ENCODE measurements at regions not wholly inside any gene's neighbourhood (a gene's known extent, or its start where the extent isn't known, plus 50 kb on each side); places are given as distances from the start of the nearest gene placed in this dataset.
"Not testable (repeated sequence)": the region's sequence is repeated elsewhere in the genome, so short reads cannot be mapped to it uniquely, and the experiment has no call there.

DNA sequence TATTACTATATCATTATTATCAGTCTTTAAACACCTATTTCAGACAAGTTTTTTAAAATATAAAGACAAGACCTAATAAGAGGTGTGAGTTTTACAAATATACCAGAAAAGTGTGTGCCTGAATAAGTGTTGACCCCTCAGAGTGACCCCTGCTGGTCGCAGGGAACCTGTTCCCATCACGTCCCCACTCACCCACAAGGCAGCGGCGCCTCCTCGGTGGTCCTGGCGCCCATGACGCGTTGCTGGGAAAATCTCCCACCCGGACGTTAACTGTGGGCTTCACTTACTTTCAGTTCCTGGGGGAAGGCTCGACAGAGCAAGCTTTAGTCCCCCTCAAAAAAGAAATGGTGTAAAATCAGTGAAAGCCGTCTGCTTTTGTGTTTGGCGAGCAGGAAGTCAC lies 93.5 kb downstream of the TMEM18 start:
- POLR2A ChIA-PET = no interaction called here
- TF ChIP-seq, protein P1, sequence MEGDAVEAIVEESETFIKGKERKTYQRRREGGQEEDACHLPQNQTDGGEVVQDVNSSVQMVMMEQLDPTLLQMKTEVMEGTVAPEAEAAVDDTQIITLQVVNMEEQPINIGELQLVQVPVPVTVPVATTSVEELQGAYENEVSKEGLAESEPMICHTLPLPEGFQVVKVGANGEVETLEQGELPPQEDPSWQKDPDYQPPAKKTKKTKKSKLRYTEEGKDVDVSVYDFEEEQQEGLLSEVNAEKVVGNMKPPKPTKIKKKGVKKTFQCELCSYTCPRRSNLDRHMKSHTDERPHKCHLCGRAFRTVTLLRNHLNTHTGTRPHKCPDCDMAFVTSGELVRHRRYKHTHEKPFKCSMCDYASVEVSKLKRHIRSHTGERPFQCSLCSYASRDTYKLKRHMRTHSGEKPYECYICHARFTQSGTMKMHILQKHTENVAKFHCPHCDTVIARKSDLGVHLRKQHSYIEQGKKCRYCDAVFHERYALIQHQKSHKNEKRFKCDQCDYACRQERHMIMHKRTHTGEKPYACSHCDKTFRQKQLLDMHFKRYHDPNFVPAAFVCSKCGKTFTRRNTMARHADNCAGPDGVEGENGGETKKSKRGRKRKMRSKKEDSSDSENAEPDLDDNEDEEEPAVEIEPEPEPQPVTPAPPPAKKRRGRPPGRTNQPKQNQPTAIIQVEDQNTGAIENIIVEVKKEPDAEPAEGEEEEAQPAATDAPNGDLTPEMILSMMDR (IDR thresholded peaks at IDR 0.05) = no peak
- intact Hi-C loops (cut with DNase I, micrococcal nuclease) = no loop called here

DNA sequence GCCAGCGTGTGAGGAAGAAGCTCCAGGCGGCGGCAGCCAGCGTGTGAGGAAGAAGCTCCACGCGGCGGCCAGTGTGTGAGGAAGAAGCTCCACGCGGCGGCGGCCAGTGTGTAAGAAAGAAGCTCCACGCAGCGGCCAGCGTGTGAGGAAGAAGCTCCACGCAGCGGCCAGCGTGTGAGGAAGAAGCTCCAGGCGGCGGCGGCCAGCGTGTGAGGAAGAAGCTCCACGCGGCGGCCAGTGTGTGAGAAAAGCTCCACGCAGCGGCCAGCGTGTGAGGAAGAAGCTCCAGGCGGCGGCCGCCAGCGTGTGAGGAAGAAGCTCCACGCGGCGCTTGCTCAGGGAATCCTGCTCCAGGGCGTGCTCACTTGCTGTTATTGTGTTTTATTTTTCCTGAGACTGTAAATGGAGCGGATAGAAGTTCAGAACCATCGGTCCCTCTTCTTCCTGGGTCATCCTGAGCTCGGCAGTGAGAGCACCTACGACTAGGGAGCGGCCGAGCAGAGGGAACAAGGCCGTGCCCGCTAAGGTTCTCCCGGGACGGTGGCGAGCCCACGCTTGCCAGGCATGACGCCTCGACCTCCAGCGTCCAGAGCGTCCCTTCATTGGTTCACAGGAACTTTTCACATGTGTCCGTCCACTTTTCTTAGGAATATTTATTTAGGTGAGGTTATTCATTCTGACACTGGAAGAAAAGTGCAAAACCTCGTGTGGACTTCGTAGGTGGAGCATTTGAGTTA lies 94.2 kb downstream of the TMEM18 start:
- H3K36me3 ChIP-seq (ENCODE audit: insufficient read depth, low read length) = no peaks in the 10 kb centered on the region
- H3K4me1 Mint-ChIP-seq (ENCODE audit: low read depth) = peaks cover 17% of the 10 kb centered on the region
- no peaks in the 10 kb centered on the region for H3K9me3 Mint-ChIP-seq
- no peak overlapping the region for H3K4me3 Mint-ChIP-seq
- POLR2A ChIA-PET = no interaction called here
- intact Hi-C loops (cut with DNase I, micrococcal nuclease) = no loop called here
- no peak overlapping the region for H3K27ac Mint-ChIP-seq
- peaks cover 0 to 23% of the 10 kb centered on the region in 2 experiments for H3K9me3 ChIP-seq (ENCODE audit: control insufficient read depth in 1 of 2, insufficient read depth in 1 of 2, low read length in 2 of 2)
- peaks cover 18% of the 10 kb centered on the region for H3K4me1 ChIP-seq (ENCODE audit: insufficient read depth, low read length)
- peak in 1 of 14 experiments; percentile 7 for DNase-seq
- peaks cover 9% of the 10 kb centered on the region for H3K27me3 Mint-ChIP-seq
- H3K27ac ChIP-seq (ENCODE audit: low read depth in 1 of 2, low read length in 2 of 2) = no peak overlapping the region
- peaks cover 0 to 5% of the 10 kb centered on the region in 2 experiments for H3K27me3 ChIP-seq (ENCODE audit: control insufficient read depth in 1 of 2, insufficient read depth in 2 of 2, low read length in 2 of 2)
- CTCF ChIA-PET = no interaction called here
- TF ChIP-seq, protein P1 (IDR thresholded peaks at IDR 0.05) = no peak
- no peak for ATAC-seq (ENCODE audit: poor library complexity)
- H3K36me3 Mint-ChIP-seq (ENCODE audit: low read depth) = no peaks in the 10 kb centered on the region
- H3K4me3 ChIP-seq (ENCODE audit: low read length) = no peak overlapping the region

More for the DNA sequence above, 93.5 kb downstream of the TMEM18 start:
- no peak overlapping the region for H3K27ac ChIP-seq (ENCODE audit: low read depth in 1 of 2, low read length in 2 of 2)
- ATAC-seq (ENCODE audit: poor library complexity) (no peak), DNase-seq (peak in 1 of 14 experiments; percentile 5)
- CTCF ChIA-PET = no interaction called here
- no peaks in the 10 kb centered on the region for H3K9me3 Mint-ChIP-seq
- peaks cover 18% of the 10 kb centered on the region for H3K4me1 ChIP-seq (ENCODE audit: insufficient read depth, low read length)
- no peak overlapping the region for H3K27ac Mint-ChIP-seq
- H3K9me3 ChIP-seq (ENCODE audit: control insufficient read depth in 1 of 2, insufficient read depth in 1 of 2, low read length in 2 of 2) = peaks cover 0 to 23% of the 10 kb centered on the region in 2 experiments
- peaks cover 17% of the 10 kb centered on the region for H3K4me1 Mint-ChIP-seq (ENCODE audit: low read depth)
- H3K27me3 Mint-ChIP-seq = peaks cover 9% of the 10 kb centered on the region
- no peaks in the 10 kb centered on the region for H3K36me3 ChIP-seq (ENCODE audit: insufficient read depth, low read length)
- no peaks in the 10 kb centered on the region for H3K36me3 Mint-ChIP-seq (ENCODE audit: low read depth)
- peaks cover 0 to 5% of the 10 kb centered on the region in 2 experiments for H3K27me3 ChIP-seq (ENCODE audit: control insufficient read depth in 1 of 2, insufficient read depth in 2 of 2, low read length in 2 of 2)
- no peak overlapping the region for H3K4me3 Mint-ChIP-seq
- H3K4me3 ChIP-seq (ENCODE audit: low read length) = no peak overlapping the region

DNA sequence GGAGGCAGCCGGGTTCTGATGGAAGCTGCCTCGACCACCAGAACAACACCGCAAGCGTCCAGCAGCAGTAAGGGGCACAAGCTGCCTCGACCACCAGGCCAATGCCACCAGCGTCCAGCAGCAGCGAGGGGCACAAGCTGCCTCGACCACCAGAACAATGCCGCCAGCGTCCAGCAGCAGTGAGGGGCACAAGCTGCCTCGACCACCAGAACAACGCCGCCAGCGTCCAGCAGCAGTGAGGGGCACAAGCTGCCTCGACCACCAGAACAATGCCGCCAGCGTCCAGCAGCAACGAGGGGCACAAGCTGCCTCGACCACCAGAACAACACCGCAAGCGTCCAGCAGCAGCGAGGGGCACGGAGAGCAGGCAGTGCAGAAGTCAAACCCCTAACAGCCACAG lies 94.9 kb downstream of the TMEM18 start:
- H3K36me3 Mint-ChIP-seq (ENCODE audit: low read depth); H3K27me3 ChIP-seq (ENCODE audit: control insufficient read depth in 1 of 2, insufficient read depth in 2 of 2, low read length in 2 of 2); H3K36me3 ChIP-seq (ENCODE audit: insufficient read depth, low read length); H3K27ac ChIP-seq (ENCODE audit: low read depth in 1 of 2, low read length in 2 of 2); H3K4me3 ChIP-seq (ENCODE audit: low read length); H3K9me3 Mint-ChIP-seq; POLR2A ChIA-PET; H3K4me3 Mint-ChIP-seq; H3K27ac Mint-ChIP-seq; intact Hi-C loops (cut with DNase I, micrococcal nuclease); ATAC-seq (ENCODE audit: poor library complexity); H3K27me3 Mint-ChIP-seq; CTCF ChIA-PET: not testable (repeated sequence)
- H3K4me1 Mint-ChIP-seq (ENCODE audit: low read depth) = peaks cover 17% of the 10 kb centered on the region
- H3K9me3 ChIP-seq (ENCODE audit: control insufficient read depth in 1 of 2, insufficient read depth in 1 of 2, low read length in 2 of 2) = peaks cover 0 to 21% of the 10 kb centered on the region in 2 experiments
- H3K4me1 ChIP-seq (ENCODE audit: insufficient read depth, low read length) = peaks cover 18% of the 10 kb centered on the region
- peak in 1 of 14 experiments; percentile 2 for DNase-seq

DNA sequence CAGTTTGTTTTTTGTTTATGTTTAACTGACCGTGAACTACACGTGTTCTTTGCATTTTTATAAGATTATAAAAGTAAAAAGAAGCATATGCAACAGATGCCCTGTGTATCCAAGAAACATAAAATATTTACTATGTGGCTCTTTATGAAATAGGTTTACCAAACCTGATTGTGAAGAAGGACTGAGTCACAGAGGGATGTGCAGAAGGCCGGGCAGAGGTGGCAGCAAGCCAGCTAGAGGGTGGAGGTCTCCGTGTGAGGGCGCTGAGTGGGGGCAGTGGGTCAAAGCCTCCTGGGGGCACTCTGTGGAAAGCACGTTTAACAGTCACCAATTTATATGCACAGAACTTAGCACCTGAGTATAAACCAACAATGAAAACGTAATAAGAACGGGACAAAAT lies 97.2 kb downstream of the TMEM18 start:
- Histone ChIP-seq H3K27ac (ENCODE audit: low read depth in 1 of 2, low read length in 2 of 2) (no peak overlapping the region), H3K4me3 (ENCODE audit: low read length) (no peak overlapping the region), H3K4me1 (ENCODE audit: insufficient read depth, low read length) (peaks cover 5% of the 10 kb centered on the region), H3K36me3 (ENCODE audit: insufficient read depth, low read length) (no peaks in the 10 kb centered on the region), H3K27me3 (ENCODE audit: control insufficient read depth in 1 of 2, insufficient read depth in 2 of 2, low read length in 2 of 2) (no peaks in the 10 kb centered on the region), H3K9me3 (ENCODE audit: control insufficient read depth in 1 of 2, insufficient read depth in 1 of 2, low read length in 2 of 2) (peaks cover 20 to 28% of the 10 kb centered on the region in 2 experiments)
- DNase-seq = peak in 1 of 14 experiments; percentile 2
- no peak overlapping the region for H3K4me3 Mint-ChIP-seq
- ChIA-PET POLR2A (no interaction called here), CTCF (no interaction called here)
- H3K4me1 Mint-ChIP-seq (ENCODE audit: low read depth) = peaks cover 8% of the 10 kb centered on the region
- intact Hi-C loops (cut with DNase I, micrococcal nuclease) = no loop called here
- no peaks in the 10 kb centered on the region for H3K36me3 Mint-ChIP-seq (ENCODE audit: low read depth)
- peaks cover 6% of the 10 kb centered on the region for H3K27me3 Mint-ChIP-seq
- no peak overlapping the region for H3K27ac Mint-ChIP-seq
- no peak for ATAC-seq (ENCODE audit: poor library complexity)
- TF ChIP-seq, protein P1 (IDR thresholded peaks at IDR 0.05) = no peak
- H3K9me3 Mint-ChIP-seq = peaks cover 5% of the 10 kb centered on the region

All from CD4-positive, alpha-beta T cell (primary cell).